PFSK-1 (cell line): ENCODE measurements at regions not wholly inside any gene's neighbourhood (a gene's known extent, or its start where the extent isn't known, plus 50 kb on each side); places are given as distances from the start of the nearest gene placed in this dataset.

ENCODE experiments used
- POLR2AphosphoS5 ChIP-seq: IDR thresholded peaks from 2 replicates; pipeline ENCODE4 v1.6.1; 2012; ENCODE audit warnings: low read depth, mild to moderate bottlenecking, control low read depth, low read length, moderate library complexity
- REST ChIP-seq, 2 experiments: IDR thresholded peaks; 2 replicates each; pipeline versions ENCODE4 v1.6.1 to v1.8.0; 2011 to 2012; ENCODE audit warnings: low read depth in 2 of 2, low read length in 2 of 2, control low read depth in 1 of 2, inconsistent platforms in 1 of 2, mild to moderate bottlenecking in 1 of 2, moderate library complexity in 1 of 2; ENCODE audit not compliant: insufficient read depth in 1 of 2
- TAF1 ChIP-seq: IDR thresholded peaks from 2 replicates; pipeline ENCODE4 v1.6.1; 2012; ENCODE audit warnings: low read length, control low read depth, borderline replicate concordance; ENCODE audit not compliant: insufficient read depth

- TF ChIP-seq POLR2AphosphoS5, result no peak
- TF ChIP-seq REST (IDR thresholded peaks at IDR 0.05; ENCODE audit: insufficient read depth in 1 of 2, low read depth in 2 of 2, low read length in 2 of 2), result no peak
- TF ChIP-seq TAF1, result no peak
These were observed 88.5 kb upstream of the CHRM3 start for GRCh38 chr1:239297910-239298309.
